C1 segment of cervical spinal cord (tissue), 14 donors: ENCODE measurements at regions not wholly inside any gene's neighbourhood (a gene's known extent, or its start where the extent isn't known, plus 50 kb on each side); places are given as distances from the start of the nearest gene placed in this dataset.

ENCODE experiments used
- DNase-seq, 14 donors: peaks; one replicate each; lab custom pipeline; 2025; lab: John Stamatoyannopoulos, UW

- DNase-seq, result no peak
Measured at GRCh38 chr11:131231317-131231940, 139.0 kb upstream of the NTM start.

DNA sequence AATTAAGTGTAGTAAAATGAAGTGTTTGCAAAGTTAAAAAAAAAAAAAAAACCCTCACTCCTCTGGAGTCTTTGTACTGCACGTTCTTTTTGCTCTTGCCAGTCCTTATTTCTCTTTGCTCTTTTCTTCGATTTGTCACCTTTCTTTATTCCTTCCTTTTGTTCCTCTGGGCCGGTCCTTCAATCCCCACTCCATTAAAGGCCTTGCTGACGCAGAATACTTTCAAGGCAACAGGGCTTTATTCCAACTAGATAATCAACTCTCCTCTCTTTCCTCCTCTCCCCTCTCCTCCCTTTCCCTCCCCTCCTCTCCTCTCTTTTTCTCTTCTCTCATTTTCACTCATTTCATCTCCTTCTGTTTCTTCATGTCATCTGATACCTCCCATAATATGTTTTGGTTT is 138.2 kb upstream of the NTM start:
- DNase-seq, result no peak

- no peak for DNase-seq
Measured at GRCh38 chr11:131234221-131234620, 136.2 kb upstream of the NTM start.

- DNase-seq, result no peak
Measured at GRCh38 chr11:131235328-131236298, 134.8 kb upstream of the NTM start.

- DNase-seq, result no peak
Measured at GRCh38 chr11:131240421-131240820, 130.0 kb upstream of the NTM start.

- no peak for DNase-seq
Measured at GRCh38 chr11:131242476-131243000, 127.9 kb upstream of the NTM start.

- no peak for DNase-seq
Measured at GRCh38 chr11:131246156-131246555, 124.3 kb upstream of the NTM start.

- DNase-seq, result peak in 10 of 14 donors; percentile 8 to 69 (median 52)
Measured at GRCh38 chr11:131246663-131247062, 123.8 kb upstream of the NTM start.

GRCh38 chr11:131248588-131248987 is 121.8 kb upstream of the NTM start:
- DNase-seq, result no peak

DNA sequence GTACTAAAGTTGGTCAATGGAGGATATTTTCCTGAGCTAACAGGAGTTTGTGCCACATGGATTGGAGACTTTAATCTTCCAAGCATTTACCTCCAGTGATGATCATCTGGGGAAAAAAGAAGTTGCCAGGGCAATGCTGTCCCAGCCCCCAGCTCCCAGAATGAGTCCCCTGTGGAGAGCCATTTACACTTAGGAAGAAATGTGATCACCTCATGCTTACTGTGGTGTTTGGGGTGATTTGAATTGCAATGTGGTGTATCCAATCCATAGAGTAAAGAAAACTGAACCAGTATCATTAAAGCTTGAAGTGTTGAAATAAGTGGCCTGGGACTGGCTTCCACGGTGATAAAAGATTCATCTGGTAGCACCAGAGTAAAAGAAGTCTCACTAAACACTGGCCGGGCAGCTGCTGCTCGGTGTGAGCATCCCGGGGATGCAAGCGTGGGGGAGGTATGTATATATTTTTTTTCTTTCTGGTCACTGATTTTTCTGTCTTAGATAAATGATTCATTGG is 117.2 kb upstream of the NTM start:
- no peak for DNase-seq

- DNase-seq, result peak in 2 of 14 donors; percentile 14 to 23
Measured at GRCh38 chr11:131253656-131254151, 116.7 kb upstream of the NTM start.

DNA sequence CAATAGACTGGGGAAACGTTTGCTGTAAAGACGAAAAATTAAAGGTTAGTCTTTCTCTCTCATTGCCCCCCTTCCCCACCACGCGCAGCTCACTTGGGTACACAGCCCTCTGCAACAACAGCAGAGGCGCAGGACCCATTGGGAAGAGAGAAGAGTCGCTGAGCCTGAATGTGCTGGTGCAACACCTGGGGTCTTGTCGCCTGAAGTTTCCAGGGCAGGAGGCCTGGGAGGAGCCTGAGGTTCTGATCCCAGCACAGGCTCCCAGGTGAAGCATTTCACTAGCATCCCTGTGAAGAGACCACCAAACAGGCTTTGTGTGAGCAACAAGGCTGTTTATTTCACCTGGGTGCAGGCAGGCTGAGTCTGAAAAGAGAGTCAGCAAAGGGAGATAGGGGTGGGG is 116.2 kb upstream of the NTM start:
- no peak for DNase-seq

- DNase-seq, result no peak
Measured at GRCh38 chr11:131274233-131274632, 96.2 kb upstream of the NTM start.

GRCh38 chr11:131275580-131275979 is 94.8 kb upstream of the NTM start:
- peak in 8 of 14 donors; percentile 3 to 59 (median 40) for DNase-seq

- DNase-seq, result peak in 9 of 14 donors; percentile 31 to 83 (median 61)
Measured at GRCh38 chr11:131278472-131278871, 91.9 kb upstream of the NTM start.

GRCh38 chr11:131279654-131280384 is 90.6 kb upstream of the NTM start:
- no peak for DNase-seq

- no peak for DNase-seq
Measured at GRCh38 chr11:131281316-131281715, 89.1 kb upstream of the NTM start.

GRCh38 chr11:131284041-131284440 is 86.4 kb upstream of the NTM start:
- no peak for DNase-seq

DNA sequence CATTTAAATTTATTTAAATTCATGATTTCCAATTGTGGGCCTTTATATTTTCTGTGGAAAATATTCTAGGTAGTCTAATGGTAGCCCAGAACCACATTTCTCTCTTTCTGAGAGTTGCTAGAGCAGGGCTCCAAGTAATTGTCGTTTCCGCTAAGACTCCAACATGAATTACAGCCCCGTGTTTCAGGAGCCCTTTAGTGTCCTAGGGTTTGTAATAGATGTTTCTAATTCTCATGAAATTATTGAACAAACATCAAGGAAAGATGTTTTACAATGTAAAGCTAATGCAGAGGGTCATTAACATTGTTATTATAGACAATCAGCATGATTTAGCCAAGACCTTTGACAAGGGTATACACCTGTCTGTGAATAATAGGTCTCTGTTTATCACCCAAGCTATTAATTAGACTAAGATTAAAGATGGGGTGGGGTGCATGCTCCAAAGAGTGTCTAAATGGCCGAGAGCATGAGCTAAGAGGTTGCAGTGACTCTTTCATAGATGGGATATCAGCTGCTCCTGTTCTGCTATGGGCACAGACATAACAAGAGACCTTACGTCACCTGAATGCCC is 81.8 kb upstream of the NTM start:
- DNase-seq, result no peak

- no peak for DNase-seq
Measured at GRCh38 chr11:131290185-131290584, 80.2 kb upstream of the NTM start.

GRCh38 chr11:131295986-131296385 is 74.4 kb upstream of the NTM start:
- DNase-seq, result peak in 7 of 14 donors; percentile 13 to 31 (median 22)
